ENCODE measurements at regions not wholly inside any gene's neighbourhood (a gene's known extent, or its start where the extent isn't known, plus 50 kb on each side); places are given as distances from the start of the nearest gene placed in this dataset.

DNA sequence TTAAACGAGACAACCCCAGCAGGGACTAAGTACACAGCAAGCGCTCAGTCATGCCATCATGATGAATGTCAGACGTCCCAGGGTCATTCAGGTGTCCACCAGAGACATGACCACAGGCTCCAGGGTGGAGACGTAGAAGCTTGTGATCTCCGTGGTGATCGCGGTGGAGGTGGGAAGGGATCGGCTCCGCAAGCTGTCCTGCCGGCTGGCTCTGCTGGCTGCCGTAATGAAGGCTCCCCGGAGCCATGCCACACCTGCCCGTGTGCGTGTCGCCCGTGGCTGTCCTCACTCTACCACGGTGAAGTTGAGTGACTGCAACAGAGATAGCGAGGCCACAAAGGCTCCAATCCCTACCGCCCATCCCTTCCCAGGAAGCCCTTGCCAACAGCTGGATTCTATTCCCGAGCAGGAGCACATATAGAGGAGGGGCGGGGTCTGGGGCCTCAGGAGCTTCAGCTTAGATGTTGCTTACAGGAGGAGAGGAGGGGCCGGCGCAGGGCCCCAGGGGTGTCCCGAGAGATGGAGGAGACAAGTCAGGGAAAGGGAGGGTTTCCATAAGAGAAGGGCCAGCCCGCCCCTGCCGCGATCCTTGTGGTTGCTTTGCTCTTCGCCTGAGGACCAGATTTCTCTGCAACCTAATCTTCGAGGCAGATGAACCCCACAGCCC is 332.6 kb upstream of the SFSWAP start:
- no peak overlapping the region for H2AFZ ChIP-seq (ENCODE audit: low read depth, low read length)
- no peak overlapping the region for H3K4me2 ChIP-seq (ENCODE audit: low read length)
- H3K27ac ChIP-seq (ENCODE audit: low read length): no peak overlapping the region
- no peaks in the 10 kb centered on the region for H3K9me2 ChIP-seq (ENCODE audit: insufficient read depth, low read length)
- TF ChIP-seq, protein P1, sequence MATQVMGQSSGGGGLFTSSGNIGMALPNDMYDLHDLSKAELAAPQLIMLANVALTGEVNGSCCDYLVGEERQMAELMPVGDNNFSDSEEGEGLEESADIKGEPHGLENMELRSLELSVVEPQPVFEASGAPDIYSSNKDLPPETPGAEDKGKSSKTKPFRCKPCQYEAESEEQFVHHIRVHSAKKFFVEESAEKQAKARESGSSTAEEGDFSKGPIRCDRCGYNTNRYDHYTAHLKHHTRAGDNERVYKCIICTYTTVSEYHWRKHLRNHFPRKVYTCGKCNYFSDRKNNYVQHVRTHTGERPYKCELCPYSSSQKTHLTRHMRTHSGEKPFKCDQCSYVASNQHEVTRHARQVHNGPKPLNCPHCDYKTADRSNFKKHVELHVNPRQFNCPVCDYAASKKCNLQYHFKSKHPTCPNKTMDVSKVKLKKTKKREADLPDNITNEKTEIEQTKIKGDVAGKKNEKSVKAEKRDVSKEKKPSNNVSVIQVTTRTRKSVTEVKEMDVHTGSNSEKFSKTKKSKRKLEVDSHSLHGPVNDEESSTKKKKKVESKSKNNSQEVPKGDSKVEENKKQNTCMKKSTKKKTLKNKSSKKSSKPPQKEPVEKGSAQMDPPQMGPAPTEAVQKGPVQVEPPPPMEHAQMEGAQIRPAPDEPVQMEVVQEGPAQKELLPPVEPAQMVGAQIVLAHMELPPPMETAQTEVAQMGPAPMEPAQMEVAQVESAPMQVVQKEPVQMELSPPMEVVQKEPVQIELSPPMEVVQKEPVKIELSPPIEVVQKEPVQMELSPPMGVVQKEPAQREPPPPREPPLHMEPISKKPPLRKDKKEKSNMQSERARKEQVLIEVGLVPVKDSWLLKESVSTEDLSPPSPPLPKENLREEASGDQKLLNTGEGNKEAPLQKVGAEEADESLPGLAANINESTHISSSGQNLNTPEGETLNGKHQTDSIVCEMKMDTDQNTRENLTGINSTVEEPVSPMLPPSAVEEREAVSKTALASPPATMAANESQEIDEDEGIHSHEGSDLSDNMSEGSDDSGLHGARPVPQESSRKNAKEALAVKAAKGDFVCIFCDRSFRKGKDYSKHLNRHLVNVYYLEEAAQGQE (IDR thresholded peaks at IDR 0.05; ENCODE audit: borderline replicate concordance): no peak
- no peak for TF ChIP-seq TAF1 (IDR thresholded peaks at IDR 0.05; ENCODE audit: low read depth)
- TF ChIP-seq POLR2AphosphoS5 (IDR thresholded peaks at IDR 0.05): no peak
- no peak for TF ChIP-seq RAD21 (conservative IDR thresholded peaks at IDR 0.05)
- TF ChIP-seq, protein P2, sequence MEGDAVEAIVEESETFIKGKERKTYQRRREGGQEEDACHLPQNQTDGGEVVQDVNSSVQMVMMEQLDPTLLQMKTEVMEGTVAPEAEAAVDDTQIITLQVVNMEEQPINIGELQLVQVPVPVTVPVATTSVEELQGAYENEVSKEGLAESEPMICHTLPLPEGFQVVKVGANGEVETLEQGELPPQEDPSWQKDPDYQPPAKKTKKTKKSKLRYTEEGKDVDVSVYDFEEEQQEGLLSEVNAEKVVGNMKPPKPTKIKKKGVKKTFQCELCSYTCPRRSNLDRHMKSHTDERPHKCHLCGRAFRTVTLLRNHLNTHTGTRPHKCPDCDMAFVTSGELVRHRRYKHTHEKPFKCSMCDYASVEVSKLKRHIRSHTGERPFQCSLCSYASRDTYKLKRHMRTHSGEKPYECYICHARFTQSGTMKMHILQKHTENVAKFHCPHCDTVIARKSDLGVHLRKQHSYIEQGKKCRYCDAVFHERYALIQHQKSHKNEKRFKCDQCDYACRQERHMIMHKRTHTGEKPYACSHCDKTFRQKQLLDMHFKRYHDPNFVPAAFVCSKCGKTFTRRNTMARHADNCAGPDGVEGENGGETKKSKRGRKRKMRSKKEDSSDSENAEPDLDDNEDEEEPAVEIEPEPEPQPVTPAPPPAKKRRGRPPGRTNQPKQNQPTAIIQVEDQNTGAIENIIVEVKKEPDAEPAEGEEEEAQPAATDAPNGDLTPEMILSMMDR (IDR thresholded peaks at IDR 0.05; ENCODE audit: poor library complexity, severe bottlenecking): no peak
- H4K20me1 ChIP-seq (ENCODE audit: insufficient read depth): no peaks in the 10 kb centered on the region
- H3F3A ChIP-seq (ENCODE audit: insufficient read depth, low read length, poor library complexity, severe bottlenecking): no peaks in the 10 kb centered on the region
- no peak overlapping the region for H3K4me3 ChIP-seq (ENCODE audit: low read length)
- H3K27me3 ChIP-seq (ENCODE audit: insufficient read depth, low read depth, low read length): no peaks in the 10 kb centered on the region
- no peak overlapping the region for H3K9ac ChIP-seq (ENCODE audit: low read length)
- no peaks in the 10 kb centered on the region for H3K9me3 ChIP-seq (ENCODE audit: low read length)
- no peaks in the 10 kb centered on the region for H3K79me2 ChIP-seq (replicated peaks; ENCODE audit: insufficient read depth, low read length)
- H3K36me3 ChIP-seq (ENCODE audit: insufficient read depth, low read length): no peaks in the 10 kb centered on the region

DNA sequence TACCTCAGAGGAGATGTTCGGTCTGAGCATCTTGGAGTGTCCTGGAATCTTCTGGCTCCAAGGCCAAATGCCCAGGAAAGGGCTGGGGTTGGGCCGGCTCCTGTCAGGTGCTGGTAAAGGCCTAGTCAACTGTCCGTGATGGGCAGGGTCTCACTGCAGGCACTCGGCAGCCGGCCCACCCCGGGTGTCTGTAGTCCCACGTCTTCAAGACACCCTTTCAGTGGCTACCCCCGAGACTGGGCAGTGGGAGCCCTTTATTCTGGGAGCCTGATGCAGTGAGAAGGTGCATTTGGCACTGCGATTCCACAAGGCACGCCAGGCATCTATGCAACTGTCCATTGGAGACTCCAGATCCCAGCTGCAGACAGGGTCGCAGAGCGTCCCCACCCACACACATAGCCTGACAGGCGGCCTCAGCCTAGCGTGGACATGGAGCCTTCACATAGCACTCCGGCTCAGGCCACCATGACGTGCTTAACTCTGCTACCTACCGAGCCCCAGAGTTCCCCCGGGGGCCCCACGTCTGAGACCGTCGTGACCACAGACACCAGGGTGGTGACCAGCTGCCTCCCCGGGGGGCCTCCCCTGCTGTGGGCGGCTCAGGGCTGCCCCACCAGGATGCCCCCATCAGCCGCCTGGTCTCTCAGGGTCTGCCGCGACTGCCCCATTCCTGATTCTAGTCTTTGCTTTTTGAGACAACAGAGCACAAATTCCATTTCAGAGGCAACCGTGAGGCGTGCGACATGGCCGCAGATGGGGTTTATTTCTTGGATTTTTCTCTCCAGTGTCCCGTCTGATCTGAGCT is 331.8 kb upstream of the SFSWAP start:
- Histone ChIP-seq H3K27ac (ENCODE audit: low read length) (peak overlapping the region; percentile 63), H3K9me3 (ENCODE audit: low read length) (no peaks in the 10 kb centered on the region), H3K27me3 (ENCODE audit: insufficient read depth, low read depth, low read length) (no peaks in the 10 kb centered on the region), H3K4me2 (ENCODE audit: low read length) (no peak overlapping the region), H3F3A (ENCODE audit: insufficient read depth, low read length, poor library complexity, severe bottlenecking) (no peaks in the 10 kb centered on the region), H3K9me2 (ENCODE audit: insufficient read depth, low read length) (no peaks in the 10 kb centered on the region), H3K4me3 (ENCODE audit: low read length) (peak overlapping the region; percentile 20), H2AFZ (ENCODE audit: low read depth, low read length) (no peak overlapping the region), H3K9ac (ENCODE audit: low read length) (peak overlapping the region; percentile 47), H3K36me3 (ENCODE audit: insufficient read depth, low read length) (no peaks in the 10 kb centered on the region), H3K79me2 (replicated peaks; ENCODE audit: insufficient read depth, low read length) (no peaks in the 10 kb centered on the region), H4K20me1 (ENCODE audit: insufficient read depth) (no peaks in the 10 kb centered on the region)
- TF ChIP-seq, protein P1 (IDR thresholded peaks at IDR 0.05; ENCODE audit: borderline replicate concordance): no peak
- TF ChIP-seq TAF1 (IDR thresholded peaks at IDR 0.05; ENCODE audit: low read depth): no peak
- TF ChIP-seq POLR2AphosphoS5 (IDR thresholded peaks at IDR 0.05): no peak
- no peak for TF ChIP-seq EZH2 (IDR thresholded peaks at IDR 0.05; ENCODE audit: borderline replicate concordance, insufficient read depth, low read length, poor library complexity, severe bottlenecking)
- no peak for TF ChIP-seq RAD21 (conservative IDR thresholded peaks at IDR 0.05)
- TF ChIP-seq, protein P2 (IDR thresholded peaks at IDR 0.05; ENCODE audit: poor library complexity, severe bottlenecking): no peak
- TF ChIP-seq SMC3 (conservative IDR thresholded peaks at IDR 0.05; ENCODE audit: poor library complexity): no peak
- TF ChIP-seq MXI1 (conservative IDR thresholded peaks at IDR 0.05; ENCODE audit: poor library complexity, severe bottlenecking): no peak

Data from neural cell (in vitro differentiated cells).